ENCODE measurements at regions not wholly inside any gene's neighbourhood (a gene's known extent, or its start where the extent isn't known, plus 50 kb on each side); places are given as distances from the start of the nearest gene placed in this dataset.

- in situ Hi-C loops (cut with HindIII; ENCODE audit: low sequenced_read_pairs), result no loop called here
- DNase-seq (ENCODE audit: low spot score), result no peak
Measured at GRCh38 chr1:5752746-5753548, 239.3 kb downstream of the NPHP4 start.

GRCh38 chr1:5751833-5752745 lies 240.1 kb downstream of the NPHP4 start:
- in situ Hi-C loops (cut with HindIII; ENCODE audit: low sequenced_read_pairs), result no loop called here
- peak; percentile 8 for DNase-seq (ENCODE audit: low spot score)

- in situ Hi-C loops (cut with HindIII; ENCODE audit: low sequenced_read_pairs), result no loop called here
- DNase-seq (ENCODE audit: low spot score), result no peak
Measured at GRCh38 chr1:5751163-5751540, 241.1 kb downstream of the NPHP4 start.

GRCh38 chr1:5750186-5751162 lies 241.8 kb downstream of the NPHP4 start:
- DNase-seq (ENCODE audit: low spot score), result no peak

DNA sequence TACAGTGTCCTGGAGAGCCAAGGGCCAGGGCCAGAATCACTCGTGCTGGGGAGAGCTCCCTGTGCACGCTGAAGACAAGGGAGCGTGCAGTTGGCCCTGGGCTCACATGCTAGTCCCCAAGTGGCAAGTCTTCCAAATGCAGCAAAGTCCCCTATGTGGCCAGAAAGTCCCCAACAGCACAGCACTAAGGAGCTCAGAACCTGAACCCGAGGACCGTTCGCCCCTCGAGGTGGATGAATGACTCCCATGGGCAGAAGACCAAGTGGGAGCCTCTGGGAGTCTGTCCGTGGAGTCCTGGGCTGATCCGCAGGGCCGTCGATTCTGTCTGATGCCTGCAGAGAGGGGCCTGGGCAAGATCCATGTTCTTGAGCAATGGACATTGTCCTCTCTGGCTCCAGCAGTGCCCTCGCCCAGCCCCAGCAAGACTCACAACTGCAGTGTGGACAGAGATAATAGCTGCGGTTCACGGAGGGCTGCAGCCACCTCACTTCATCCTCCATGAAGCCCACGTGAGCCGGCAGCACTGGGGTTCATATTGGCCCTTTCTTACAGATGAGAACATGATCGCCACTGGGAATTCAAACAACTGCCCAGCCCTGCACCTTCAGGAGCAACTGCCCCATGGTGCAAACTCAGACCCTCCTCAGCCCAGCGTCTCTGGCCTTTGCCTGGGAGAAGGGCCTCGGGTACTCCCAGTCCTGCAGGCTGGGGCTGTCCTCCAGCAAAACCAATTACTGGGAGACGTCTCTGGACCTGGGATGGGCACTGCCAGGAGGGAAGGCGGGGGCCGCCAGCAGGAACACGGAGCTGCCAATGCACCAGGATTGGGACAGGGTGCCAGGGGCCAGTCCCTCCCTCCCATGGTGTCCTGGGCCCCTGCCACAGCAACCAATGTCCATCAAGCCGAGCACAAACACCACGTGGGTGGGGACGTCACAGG lies 243.7 kb downstream of the NPHP4 start:
- no peak for DNase-seq (ENCODE audit: low spot score)
- in situ Hi-C loops (cut with HindIII; ENCODE audit: low sequenced_read_pairs), result no loop called here

More at GRCh38 chr1:5750186-5751162, 241.8 kb downstream of the NPHP4 start:
- in situ Hi-C loops (cut with HindIII; ENCODE audit: low sequenced_read_pairs), result no loop called here

DNA sequence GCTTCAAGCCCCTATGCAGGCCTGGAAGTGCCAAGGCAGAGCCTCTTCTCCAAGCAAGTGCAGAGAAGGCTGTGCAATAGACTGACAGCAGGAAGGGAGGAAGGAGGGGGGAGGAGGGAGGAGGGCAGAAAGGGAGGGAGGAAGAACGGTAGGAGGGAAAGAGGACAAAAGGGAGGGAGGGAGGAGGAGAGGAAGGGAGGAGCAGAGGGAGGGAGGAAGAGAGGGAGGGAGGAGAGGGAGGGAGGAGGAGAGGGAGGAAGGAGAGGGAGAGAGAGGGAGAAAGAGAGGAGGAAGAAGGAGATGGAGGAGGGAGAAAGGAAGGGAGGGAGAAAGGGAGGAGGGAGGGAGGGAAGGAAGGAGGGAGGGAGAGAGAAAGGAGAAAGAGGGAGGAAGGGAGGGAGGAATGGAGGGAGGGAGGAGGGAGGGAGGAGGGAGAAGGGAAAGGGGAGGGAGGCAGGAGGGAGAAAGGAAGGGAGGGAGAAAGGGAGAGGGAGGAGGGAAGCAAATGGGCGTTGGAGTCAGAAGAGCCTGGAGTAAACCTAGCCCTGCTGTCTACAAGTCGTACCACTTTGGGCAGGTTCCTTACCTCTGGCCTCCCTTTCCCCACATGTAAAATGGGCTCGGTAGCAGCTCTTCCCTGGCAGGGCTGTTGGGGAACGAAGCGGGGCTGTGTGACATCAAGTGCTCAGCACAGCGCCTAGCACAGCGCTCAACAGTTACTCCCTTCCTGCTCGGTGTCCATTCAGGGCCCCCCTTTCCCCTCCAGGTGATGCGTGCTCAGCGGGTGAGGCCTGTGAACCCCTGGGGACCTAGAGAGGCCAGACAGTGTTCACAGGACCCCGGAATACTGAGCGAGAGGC lies 244.6 kb downstream of the NPHP4 start:
- no peak for DNase-seq (ENCODE audit: low spot score)
- in situ Hi-C loops (cut with HindIII; ENCODE audit: low sequenced_read_pairs), result no loop called here

GRCh38 chr1:5746611-5747425 lies 245.4 kb downstream of the NPHP4 start:
- in situ Hi-C loops (cut with HindIII; ENCODE audit: low sequenced_read_pairs), result no loop called here
- no peak for DNase-seq (ENCODE audit: low spot score)

GRCh38 chr1:5745800-5746610 lies 246.2 kb downstream of the NPHP4 start:
- in situ Hi-C loops (cut with HindIII; ENCODE audit: low sequenced_read_pairs), result no loop called here
- peak; percentile 72 for DNase-seq (ENCODE audit: low spot score)

- peak; percentile 77 for DNase-seq (ENCODE audit: low spot score)
- in situ Hi-C loops (cut with HindIII; ENCODE audit: low sequenced_read_pairs), result no loop called here
Measured at GRCh38 chr1:5744911-5745799, 247.1 kb downstream of the NPHP4 start.

- DNase-seq (ENCODE audit: low spot score), result no peak
- in situ Hi-C loops (cut with HindIII; ENCODE audit: low sequenced_read_pairs), result no loop called here
Measured at GRCh38 chr1:5744341-5744740, 247.9 kb downstream of the NPHP4 start.

DNA sequence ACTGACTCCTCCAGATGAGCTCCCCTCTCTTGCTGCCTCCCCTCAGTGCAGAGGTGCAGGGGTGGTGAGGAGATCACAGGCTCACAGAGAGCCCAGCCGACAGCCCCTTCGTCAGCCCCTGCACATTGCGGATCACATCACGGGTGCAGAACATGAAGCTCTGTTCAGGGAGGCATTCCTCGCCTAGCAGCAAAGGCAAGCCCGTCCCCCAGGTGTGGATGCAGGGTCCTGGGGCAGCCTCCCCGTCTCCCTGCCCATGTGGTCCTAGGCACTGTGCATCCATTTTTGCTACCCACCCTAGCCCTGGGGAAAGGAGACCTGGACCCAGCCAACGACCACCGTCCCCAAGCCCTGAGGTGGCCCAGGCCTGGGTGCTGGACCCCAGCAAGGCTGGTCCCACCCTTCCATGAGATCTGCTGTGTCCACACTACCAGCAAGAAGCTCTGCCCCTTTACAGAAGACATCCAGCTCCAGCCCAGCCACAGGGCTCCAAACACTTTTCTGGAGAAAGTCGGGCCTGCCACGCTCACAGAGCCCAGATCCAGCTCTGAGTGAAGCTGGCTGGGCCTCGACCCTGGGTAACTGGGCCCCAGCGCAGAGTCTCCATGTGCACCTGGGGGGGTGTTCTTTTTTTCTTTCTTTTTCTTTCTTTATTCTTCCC lies 248.7 kb downstream of the NPHP4 start:
- in situ Hi-C loops (cut with HindIII; ENCODE audit: low sequenced_read_pairs), result no loop called here
- no peak for DNase-seq (ENCODE audit: low spot score)

GRCh38 chr1:5742801-5743200 lies 249.4 kb downstream of the NPHP4 start:
- no peak for DNase-seq (ENCODE audit: low spot score)
- in situ Hi-C loops (cut with HindIII; ENCODE audit: low sequenced_read_pairs), result no loop called here

- DNase-seq (ENCODE audit: low spot score), result no peak
- in situ Hi-C loops (cut with HindIII; ENCODE audit: low sequenced_read_pairs), result no loop called here
Measured at GRCh38 chr1:5742032-5742431, 250.2 kb downstream of the NPHP4 start.

Measured in G401 (cell line).